HCEC 1CT (cell line): ENCODE measurements at regions not wholly inside any gene's neighbourhood (a gene's known extent, or its start where the extent isn't known, plus 50 kb on each side); places are given as distances from the start of the nearest gene placed in this dataset.

Experiments
- DNase-seq: peaks from one replicate; pipeline ENCODE4 v3.0.0-alpha.2; 2017

DNA sequence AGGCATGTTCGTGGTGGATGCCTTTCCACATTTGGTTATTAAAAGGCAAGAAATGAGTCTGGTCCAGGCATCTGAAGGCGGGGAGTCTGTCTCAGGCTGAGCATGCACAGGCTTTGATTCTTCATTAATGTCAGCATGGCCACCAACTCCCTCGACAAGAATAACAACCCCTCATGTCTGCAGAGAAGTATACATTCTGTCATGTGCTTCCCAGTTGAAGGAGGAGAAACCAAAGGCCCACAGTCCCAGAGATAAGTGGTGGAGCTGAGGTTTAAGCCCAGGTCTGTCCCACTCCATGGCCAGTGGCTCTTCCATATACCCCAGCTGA, 61.6 kb upstream of the LAPTM5 start:
- no peak for DNase-seq

DNA sequence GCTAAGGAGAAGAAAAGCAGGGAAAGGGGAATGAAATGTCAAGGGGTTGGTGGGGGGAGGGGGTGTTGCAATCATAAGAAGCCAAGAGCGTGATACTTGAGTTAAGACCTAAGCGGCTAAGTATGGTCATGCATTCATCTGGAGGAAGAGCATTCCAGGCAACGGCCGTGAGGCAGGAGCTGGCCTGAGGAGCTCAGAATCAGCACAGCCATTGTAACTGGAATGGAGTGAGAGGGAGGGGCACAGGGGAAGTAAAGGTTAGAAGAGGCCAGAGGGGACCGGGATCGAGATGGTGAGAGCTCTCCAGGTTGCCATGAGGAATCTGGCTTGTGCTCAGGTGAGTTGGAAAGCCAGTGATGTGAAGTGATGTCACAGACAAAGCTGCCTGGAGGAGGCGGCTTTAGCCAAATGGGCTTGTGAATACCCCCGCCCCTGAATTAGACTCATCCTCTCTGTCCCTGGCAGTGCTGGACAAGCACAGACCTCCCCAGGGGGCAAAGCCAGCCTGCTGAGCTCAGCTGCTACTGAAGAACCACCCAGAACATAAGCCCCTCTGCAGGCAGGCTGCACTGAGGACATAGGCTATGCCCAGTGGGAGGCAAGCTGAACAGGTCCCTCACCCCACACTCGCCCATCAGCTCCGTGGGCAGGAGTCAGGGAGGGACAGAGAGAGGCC, 61.1 kb upstream of the LAPTM5 start:
- peak; percentile 7 for DNase-seq

DNA sequence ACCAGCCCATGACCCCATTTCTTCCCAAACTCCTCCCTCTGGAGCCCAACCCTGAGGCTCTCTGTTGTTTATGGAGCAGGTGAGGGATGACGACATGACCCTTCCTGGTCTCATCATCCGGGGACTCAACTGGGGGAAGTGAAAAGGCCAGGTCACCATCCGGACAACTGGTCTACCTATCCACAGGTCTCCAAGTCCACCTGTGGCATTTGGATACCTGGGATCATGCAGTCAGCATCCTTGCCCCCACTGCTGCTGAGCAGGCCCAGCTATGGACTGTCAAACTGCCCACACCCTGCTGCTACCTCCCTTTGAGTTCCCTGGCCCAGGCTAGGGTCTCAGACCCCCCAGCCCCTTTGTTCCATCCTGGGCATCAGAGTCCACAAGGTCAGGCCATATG, 60.0 kb upstream of the LAPTM5 start:
- DNase-seq: no peak

DNA sequence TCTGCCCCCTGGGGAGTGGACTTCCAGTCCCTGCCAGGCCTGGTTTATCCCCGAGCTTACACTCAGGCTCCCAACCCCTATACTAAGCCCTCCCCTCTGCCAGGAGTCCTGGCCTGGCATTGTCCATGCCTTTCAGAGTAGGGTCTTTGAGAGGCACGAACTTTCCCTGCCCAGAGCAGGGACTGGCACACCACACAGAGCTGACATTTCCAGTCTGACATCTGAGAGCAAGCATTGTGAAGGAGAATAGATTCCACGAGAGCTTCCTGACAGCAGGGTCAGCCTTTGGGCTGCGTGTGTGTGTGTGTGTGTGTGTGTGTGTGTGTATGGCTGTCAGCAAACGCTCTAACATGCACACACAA, 59.5 kb upstream of the LAPTM5 start:
- no peak for DNase-seq

DNA sequence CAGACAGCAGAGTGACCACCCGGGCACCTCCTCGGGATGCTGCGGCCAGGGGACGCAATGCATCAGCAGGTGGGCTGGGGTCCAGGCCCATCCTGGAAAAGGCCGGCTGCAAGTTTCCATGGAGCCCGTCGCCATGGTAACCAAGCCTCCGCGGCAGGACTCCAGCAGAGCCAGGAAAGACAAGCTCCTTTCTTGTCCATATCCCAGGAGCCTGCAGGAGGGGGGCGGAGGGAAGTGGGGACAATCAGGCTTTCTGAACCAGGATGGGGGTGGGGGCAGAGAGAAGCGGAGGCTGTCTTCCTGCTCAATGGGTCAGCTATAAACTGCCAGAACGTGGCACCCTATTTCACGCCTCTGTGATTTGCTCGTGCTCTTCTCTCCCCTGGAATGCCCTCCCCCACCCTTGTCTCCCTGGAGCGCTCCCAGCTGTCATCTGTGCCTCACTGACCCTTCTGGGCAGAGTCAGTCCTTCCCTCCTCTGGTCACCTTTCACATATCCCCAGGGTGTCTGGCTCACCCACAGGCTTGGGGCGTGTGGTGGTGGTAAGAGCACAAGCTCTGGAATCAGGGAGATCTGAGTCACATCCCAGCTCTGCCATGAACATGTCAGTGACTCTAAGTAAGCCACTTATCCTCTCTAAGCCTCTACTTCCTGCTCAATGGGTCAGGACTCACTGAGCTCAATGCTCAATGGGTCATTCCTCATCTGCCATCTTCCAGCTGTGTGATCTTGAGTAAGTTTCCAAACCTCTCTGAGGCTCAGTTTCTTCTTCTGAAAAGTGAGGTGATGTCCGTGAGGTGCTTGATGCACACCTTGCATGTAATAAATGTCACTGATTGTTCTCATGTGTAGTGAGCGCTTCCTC, 58.9 kb upstream of the LAPTM5 start:
- DNase-seq: peak; percentile 93

DNA sequence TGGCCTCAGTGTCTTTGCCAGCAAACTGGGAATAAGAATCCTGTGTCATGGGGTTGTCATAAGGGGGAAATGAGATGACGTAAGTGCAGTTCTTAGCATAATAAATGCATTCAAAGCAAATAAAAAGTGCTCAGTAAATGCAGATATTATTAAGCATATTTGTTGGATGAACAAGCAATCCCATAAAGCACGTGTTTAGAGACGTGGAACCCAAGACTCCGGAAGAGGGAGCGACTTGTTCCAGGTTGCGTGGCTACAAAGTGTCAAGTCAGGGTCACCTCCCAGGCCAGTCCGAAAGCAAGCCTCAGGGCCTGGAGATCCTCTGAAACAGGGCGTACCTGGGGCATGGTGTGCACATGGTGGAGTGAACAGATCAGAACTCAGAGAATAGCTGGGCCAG, 58.0 kb upstream of the LAPTM5 start:
- no peak for DNase-seq

DNA sequence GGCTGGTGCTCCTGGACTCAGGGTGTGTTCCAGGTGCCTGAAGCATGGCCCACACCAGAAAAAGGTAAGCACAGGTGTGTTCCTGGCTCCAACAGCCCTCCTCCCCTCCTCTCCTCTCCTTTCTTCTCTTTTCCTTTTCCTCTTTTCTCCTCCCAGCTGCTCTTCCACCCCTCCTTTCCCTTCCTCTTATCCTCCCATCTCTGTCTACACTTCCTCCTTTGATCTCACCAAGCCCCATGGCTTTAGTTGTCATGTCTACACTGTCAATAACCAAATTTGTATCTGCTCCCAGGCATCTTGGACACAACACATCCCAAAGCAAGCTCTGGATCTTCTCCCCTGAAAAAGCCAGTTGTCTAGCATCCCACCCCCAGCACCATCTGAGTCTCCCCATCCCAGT, 56.7 kb upstream of the LAPTM5 start:
- no peak for DNase-seq

DNA sequence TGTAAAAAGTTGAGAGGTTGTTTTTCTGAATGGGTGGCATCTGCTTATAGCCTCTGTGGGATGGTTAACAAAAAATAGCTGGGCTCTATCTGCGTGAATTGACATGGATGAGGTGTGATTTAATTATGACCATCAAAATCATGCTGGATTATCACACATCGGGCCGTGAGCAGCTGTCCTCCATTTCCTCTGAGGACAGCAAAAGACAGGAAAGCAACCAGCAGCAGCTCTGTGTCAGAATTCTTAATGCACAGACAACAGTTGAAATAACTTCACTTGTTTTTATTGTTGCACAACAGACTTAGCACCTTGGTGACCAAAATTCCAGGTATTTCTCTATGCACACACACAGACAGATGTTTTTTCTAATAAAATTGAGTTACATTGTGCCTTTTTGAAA, 54.5 kb upstream of the LAPTM5 start:
- no peak for DNase-seq

DNA sequence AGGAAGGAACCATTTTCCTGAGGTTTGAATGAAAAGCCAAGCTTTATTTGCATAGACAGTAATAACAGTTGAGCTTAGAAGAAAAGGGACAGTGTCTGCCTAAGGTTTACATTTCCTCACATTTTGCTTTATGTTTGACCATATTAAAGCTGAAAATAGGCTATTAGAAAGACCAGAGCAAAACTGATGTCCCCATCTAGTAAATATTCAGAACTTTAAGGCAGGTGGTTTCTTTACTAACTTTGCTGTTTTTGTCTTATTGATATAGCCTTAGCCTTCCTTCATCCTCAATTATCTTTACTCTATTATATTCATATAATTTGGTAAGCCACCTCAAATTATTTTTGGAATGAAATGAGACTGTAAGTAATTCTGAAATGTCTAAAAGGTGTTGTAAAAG, 53.6 kb upstream of the LAPTM5 start:
- DNase-seq: no peak

DNA sequence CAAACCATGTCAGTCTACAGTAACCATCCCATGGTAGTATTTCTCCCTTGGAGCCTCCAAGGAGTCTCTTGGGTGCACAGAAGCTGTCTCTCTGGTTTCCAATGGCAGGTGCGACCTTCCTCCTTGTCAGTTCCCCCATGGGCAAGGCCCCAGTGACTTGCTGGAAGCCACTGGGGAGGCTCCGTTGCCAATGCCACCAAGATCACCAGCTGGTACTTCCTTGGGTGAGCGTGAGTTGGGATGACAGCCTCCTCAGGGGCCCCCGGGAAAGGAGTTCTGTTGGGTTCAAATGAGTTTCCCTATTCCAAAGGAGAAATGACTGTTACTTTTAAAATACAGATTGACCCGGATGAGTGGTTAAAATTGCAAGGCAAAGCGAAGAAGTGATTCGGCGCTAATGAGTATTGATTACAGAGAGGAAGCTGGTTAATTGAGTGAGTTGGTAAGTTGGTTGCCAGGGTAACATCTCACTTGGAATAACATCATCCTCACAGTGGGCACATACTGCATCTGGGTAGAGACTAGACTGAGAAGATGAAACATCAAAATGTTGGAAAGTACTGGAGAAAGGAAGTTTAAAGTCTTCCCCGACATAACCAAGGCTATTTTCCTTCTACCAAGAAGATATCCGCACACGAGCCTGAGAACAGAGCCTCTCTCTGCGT, 53.0 kb upstream of the LAPTM5 start:
- DNase-seq: no peak

DNA sequence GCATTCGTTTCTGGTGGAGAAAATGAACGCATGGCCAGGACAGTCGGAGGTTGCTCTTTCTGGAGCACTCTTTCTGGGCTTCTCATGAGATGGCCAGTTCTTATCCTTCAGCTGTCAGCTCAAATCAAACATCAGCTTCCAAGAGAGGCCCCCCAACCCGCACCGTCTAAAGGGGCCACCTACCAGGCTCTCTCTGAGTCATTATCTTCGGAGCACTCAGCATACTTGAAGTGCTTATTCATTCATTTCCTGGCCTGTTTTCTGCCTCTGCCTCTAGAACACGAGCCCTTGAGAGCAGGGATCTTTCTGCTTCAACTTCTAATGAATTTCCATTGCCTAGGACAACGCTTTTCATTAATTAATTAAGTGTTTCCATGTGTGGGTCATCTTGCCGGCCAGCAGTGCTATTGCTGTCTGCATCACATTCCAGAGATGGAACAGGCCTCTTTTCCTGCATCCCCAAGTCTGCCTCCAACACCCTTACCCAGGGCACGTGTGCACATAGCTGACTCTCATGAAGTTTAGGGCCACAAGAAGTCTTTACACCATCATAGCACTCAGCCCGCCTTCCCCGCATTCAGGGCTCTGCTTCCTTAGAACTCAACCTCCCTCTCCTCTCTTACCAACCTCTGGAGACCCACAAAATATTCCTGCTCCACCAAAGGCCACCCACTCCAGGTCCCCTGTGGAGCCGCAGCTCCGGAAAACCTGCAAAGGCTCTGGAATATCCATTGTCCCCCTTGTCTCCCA, 52.1 kb upstream of the LAPTM5 start:
- DNase-seq: peak; percentile 79

DNA sequence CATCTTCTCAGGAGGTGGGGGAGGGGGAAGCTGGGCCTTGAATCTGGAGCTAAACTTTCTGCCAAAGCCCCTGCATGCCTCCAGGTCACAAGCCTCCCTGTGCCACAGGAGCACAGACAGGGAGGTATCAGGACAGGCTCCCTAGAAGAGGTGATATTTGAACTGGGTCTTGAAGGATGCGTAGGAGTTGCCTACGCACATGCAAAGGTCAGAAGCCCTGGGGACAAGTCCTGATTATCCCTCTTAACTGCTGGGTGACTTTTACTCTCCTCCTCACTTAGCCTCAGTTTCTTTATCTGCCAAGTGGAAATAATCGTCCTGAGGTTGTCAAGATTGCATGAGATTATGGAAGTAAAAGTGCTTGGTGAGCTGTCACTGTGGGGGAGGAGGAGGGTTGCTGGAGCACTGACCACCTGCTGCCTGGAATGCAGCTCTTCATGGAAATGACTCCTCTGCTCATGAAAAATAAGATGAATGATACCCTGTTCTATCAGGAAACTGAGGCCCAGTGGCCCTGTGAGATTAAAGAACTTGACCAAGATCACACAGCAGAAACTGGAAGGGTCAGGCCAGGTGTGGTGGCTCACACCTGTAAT, 50.6 kb upstream of the LAPTM5 start:
- DNase-seq: peak; percentile 18

DNA sequence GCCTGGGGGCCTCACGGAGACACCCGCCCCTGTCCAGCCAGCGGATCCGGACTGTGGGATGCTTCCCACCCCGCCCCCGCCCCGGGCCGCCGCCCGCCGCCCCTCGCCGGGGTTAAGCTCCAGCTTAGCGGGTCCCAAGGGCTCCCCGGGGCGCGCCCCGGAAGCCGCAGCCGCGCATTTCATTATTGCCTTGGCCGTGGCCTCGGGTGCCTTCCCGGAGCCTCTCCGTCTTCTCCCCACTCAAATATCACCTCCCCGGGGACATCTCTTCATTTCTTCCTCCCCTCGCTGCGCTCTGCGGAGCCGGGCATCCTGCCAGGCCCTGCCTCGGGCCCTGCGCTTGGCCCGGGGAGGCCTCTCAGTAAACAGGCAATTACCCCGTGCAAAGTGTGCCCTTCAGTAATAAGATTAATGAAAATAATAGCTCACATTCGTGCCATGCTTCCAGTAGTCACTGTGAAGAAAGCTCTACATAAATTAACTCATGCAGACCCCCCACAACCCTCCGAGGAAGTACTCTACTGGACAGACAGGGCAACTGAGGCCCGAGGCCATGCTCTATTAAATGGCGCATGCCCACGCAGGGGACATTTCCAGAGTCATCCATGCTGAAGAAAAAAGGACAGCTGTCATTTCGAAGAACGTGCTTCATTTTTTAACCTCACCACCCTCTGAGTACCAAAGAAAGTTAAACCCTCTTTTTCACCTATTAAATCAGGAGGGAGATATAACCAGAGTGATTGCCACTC, 49.9 kb upstream of the LAPTM5 start:
- no peak for DNase-seq
